Activated naive CD4-positive, alpha-beta T cell treated with anti-CD3 and anti-CD28 coated beads, Interleukin-2, amount 50 U/mL, for 72 hours (primary cell): ENCODE measurements at regions not wholly inside any gene's neighbourhood (a gene's known extent, or its start where the extent isn't known, plus 50 kb on each side); places are given as distances from the start of the nearest gene placed in this dataset.
"Not testable (repeated sequence)": the region's sequence is repeated elsewhere in the genome, so short reads cannot be mapped to it uniquely, and the experiment has no call there.

ENCODE experiments used
- ATAC-seq, 2 donors: fragments of 150-1000 bp; cut with Tn5 transposase; 2 replicates each; pipeline ENCODE4 v1.10.0; 2021; ENCODE audit warnings: mild to moderate bottlenecking in 2 of 2, moderate library complexity in 2 of 2
- DNase-seq, 2 donors: peaks; one replicate each; pipeline ENCODE4 v3.0.0; 2021 to 2022; ENCODE audit warnings: low spot score in 2 of 2
- H3K27ac Mint-ChIP-seq, 2 donors: one replicate each; pipeline ENCODE4 v1.8.0; 2022; ENCODE audit warnings: mild to moderate bottlenecking in 2 of 2, mixed read lengths in 2 of 2
- H3K36me3 Mint-ChIP-seq, 2 donors: one replicate each; pipeline ENCODE4 v1.8.0; 2022; ENCODE audit warnings: mixed read lengths in 2 of 2
- H3K9me3 Mint-ChIP-seq, 2 donors: one replicate each; pipeline ENCODE4 v1.8.0; 2022; ENCODE audit warnings: mixed read lengths in 2 of 2

DNA sequence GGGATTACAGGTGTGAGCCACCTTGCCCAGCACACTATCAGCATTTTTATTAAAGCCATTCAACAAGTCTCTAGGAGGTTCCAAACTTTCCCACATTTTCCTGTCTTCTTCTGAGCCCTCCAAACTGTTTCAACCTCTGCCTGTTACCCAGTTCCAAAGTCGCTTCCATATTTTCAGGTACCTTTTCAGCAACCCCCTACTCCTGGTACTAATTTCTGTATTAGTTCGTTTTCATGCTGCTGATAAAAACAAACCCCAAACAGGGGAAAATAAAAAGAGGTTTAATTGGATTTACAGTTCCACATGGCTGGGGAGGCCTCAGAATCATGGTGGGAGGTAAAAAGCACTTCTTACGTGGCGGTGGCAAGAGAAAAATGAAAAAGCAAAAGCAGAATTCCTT lies 81.2 kb upstream of the GRIP1 start:
- H3K9me3 Mint-ChIP-seq, result peaks cover 5 to 14% of the 10 kb centered on the region in 2 donors
- DNase-seq, H3K36me3 Mint-ChIP-seq, H3K27ac Mint-ChIP-seq, ATAC-seq: not testable (repeated sequence)

DNA sequence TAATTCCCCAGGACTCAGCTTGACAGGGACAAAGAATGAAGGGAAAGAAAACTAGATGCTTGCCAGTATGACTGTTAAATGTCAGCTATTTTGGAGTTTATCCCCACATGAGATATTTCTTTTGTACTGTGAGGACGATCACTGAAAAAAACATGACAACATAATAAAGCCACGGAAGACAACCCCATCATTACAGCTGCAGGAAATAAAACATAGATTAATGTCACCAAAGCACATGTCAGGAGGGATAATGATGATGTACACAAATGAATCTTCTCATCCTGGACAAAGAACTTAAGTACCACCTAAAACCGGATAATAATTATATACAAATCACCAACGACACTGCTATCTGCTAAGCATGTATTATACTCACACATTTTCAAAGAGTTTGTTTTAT lies 84.6 kb upstream of the GRIP1 start:
- ATAC-seq, result no peak
- DNase-seq, result no peak

GRCh38 chr12:66765204-66765603 lies 86.3 kb upstream of the GRIP1 start:
- no peak for ATAC-seq

More for the DNA sequence above, 84.6 kb upstream of the GRIP1 start:
- H3K27ac Mint-ChIP-seq, result no peak overlapping the region
- H3K9me3 Mint-ChIP-seq, result peaks cover 0 to 14% of the 10 kb centered on the region in 2 donors
- H3K36me3 Mint-ChIP-seq, result peaks cover 0 to 8% of the 10 kb centered on the region in 2 donors

GRCh38 chr12:66767536-66767935 lies 88.7 kb upstream of the GRIP1 start:
- no peak overlapping the region for H3K27ac Mint-ChIP-seq
- ATAC-seq (no peak), DNase-seq (no peak)
- H3K36me3 Mint-ChIP-seq, result no peaks in the 10 kb centered on the region
- H3K9me3 Mint-ChIP-seq, result no peaks in the 10 kb centered on the region

More at GRCh38 chr12:66765204-66765603, 86.3 kb upstream of the GRIP1 start:
- no peak for DNase-seq
- H3K36me3 Mint-ChIP-seq, result peaks cover 0 to 2% of the 10 kb centered on the region in 2 donors
- H3K27ac Mint-ChIP-seq, result no peak overlapping the region
- H3K9me3 Mint-ChIP-seq, result peaks cover 0 to 9% of the 10 kb centered on the region in 2 donors

- no peak for DNase-seq
- H3K27ac Mint-ChIP-seq, result no peak overlapping the region
- H3K36me3 Mint-ChIP-seq, result no peaks in the 10 kb centered on the region
- H3K9me3 Mint-ChIP-seq, result no peaks in the 10 kb centered on the region
- no peak for ATAC-seq
These were observed 89.4 kb upstream of the GRIP1 start for GRCh38 chr12:66768293-66768692.

DNA sequence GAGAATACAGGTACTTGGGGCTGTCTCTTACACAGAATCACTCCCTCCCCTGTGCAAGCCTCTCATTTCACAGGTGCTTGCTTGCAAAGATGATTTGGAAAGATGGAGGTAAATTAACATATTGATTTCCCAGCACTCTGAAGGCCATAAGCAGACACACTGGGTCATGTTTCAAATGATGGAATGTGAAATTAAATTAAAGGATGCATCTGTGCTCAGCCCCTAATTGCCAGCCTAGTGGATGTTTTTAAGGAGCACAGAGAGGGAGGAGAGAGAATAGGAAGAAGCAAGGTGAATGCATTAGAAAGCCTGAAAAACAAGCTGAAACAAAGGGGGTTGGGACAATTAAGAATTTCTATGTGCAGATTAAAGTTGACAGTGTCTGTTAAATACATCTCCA lies 96.1 kb upstream of the GRIP1 start:
- DNase-seq, result no peak
- Mint-ChIP-seq H3K27ac (no peak overlapping the region), H3K36me3 (no peaks in the 10 kb centered on the region), H3K9me3 (peaks cover 0 to 4% of the 10 kb centered on the region in 2 donors)
- no peak for ATAC-seq

DNA sequence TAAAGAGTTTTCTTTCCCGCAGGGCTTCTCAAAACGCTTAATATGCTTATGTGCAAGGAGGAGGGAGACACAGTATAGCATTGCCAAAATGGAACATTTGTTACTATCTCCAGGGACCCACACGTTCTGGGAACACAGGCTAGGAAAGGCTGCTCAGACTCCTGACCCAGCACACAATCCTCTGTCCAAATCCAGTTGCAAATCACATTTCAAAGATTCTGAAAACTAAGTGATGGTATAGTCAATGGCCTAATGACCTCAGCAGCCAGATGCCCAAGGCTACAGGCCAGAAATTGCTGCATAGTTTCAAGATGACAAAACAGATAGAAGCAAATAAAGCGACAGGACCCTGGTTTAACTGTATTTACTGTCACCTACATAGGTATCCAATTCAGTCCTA lies 97.0 kb upstream of the GRIP1 start:
- no peak for DNase-seq
- H3K36me3 Mint-ChIP-seq, result no peaks in the 10 kb centered on the region

GRCh38 chr12:66776974-66777373 lies 98.1 kb upstream of the GRIP1 start:
- Mint-ChIP-seq H3K36me3 (no peaks in the 10 kb centered on the region), H3K27ac (no peak overlapping the region), H3K9me3 (peaks cover 0 to 5% of the 10 kb centered on the region in 2 donors)
- peak; percentile 98 to 100 for ATAC-seq
- peak in 1 of 2 donors; percentile 57 for DNase-seq

More for the DNA sequence above, 97.0 kb upstream of the GRIP1 start:
- H3K9me3 Mint-ChIP-seq, result peaks cover 0 to 5% of the 10 kb centered on the region in 2 donors
- no peak for ATAC-seq
- no peak overlapping the region for H3K27ac Mint-ChIP-seq

DNA sequence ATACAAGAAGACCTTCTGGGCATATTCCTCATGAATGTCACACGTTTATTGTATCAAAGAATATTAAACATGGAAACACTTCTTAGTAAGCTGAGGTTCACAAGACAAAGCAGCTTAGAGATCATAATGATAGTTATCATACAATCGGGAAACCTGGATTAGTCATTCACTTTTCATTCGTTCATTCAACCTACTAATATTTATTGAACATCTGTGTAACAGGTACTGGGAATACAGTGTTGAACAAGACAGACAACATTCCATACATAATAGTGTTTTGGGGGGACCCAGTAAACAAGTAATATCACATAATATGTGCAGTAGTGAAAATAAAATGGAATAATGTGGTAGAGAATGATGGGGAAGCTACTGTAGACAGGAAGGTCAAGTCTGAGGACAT lies 100.6 kb upstream of the GRIP1 start:
- H3K27ac Mint-ChIP-seq, result no peak overlapping the region
- ATAC-seq (no peak), DNase-seq (no peak)
- H3K36me3 Mint-ChIP-seq, result no peaks in the 10 kb centered on the region
- H3K9me3 Mint-ChIP-seq, result peaks cover 0 to 5% of the 10 kb centered on the region in 2 donors

- Mint-ChIP-seq H3K9me3 (no peaks in the 10 kb centered on the region), H3K27ac (no peak overlapping the region), H3K36me3 (no peaks in the 10 kb centered on the region)
- ATAC-seq (no peak), DNase-seq (no peak)
These were observed 107.8 kb upstream of the GRIP1 start for GRCh38 chr12:66786531-66787308.

DNA sequence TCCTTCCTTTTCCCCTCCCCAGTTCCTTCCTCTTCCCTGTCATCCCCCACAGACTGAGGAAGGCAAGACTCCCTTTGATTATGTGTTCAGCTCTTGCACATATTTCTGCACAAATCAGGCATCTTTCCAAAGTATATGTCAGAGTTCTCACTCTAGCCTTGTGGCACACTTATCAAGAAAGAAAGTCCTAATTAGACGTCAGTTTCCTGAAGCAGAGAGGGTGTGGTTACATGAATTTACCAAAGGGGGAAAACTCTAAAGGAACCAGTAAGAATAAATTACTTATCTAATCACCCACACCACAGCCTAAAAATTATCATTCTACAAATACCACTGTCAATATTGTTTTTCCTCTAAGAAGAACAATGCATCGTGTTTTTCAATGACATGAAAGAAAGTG lies 120.7 kb upstream of the GRIP1 start:
- H3K9me3 Mint-ChIP-seq, result no peaks in the 10 kb centered on the region
- H3K27ac Mint-ChIP-seq, result no peak overlapping the region
- ATAC-seq (no peak), DNase-seq (no peak)
- H3K36me3 Mint-ChIP-seq, result no peaks in the 10 kb centered on the region

DNA sequence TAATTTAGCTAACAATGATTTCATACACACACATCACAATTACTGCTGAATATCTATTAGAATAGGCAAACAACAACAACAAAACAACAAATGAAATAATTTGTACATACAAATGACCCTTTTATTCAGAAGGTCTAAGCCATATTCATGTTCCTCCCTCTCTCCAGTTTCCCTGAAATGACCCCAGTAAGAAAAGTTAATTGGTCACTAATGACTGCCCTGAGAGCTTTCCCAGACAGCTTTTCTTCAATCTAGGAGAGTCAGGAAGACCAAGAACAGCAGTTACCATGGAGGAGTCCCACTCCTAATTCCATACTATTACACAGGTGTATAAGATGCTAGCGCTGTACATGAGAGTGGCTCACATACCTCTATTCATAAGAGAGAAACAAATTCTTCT lies 121.2 kb upstream of the GRIP1 start:
- no peaks in the 10 kb centered on the region for H3K9me3 Mint-ChIP-seq
- DNase-seq, result no peak
- no peak for ATAC-seq

GRCh38 chr12:66803930-66804329 lies 125.1 kb upstream of the GRIP1 start:
- ATAC-seq (no peak), DNase-seq (no peak)
- H3K36me3 Mint-ChIP-seq, result no peaks in the 10 kb centered on the region
- no peaks in the 10 kb centered on the region for H3K9me3 Mint-ChIP-seq
- H3K27ac Mint-ChIP-seq, result no peak overlapping the region

More for the DNA sequence above, 121.2 kb upstream of the GRIP1 start:
- Mint-ChIP-seq H3K36me3 (no peaks in the 10 kb centered on the region), H3K27ac (no peak overlapping the region)

GRCh38 chr12:66804563-66804974 lies 125.7 kb upstream of the GRIP1 start:
- DNase-seq (no peak), ATAC-seq (no peak)
- Mint-ChIP-seq H3K36me3 (no peaks in the 10 kb centered on the region), H3K9me3 (no peaks in the 10 kb centered on the region), H3K27ac (no peak overlapping the region)

DNA sequence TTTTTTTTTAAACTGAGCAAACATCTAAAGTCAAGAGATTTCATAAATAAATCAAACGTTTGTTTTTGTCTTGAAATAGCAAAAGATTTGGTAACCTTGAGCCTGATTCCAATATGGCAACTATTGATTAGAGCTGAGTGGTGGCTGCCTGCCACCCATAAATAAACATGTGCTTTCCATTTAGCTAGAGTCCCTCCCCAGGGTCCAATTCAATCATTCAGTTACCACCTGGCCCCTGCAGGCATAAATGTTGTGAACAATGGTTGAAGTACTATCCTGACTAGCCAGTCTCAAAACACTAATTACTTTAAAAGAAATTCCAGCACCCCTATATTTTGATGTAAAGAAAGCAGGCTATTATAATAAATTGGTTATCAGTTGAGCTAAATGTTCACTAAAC lies 129.7 kb upstream of the GRIP1 start:
- DNase-seq, result no peak
- H3K36me3 Mint-ChIP-seq, result no peaks in the 10 kb centered on the region
- H3K9me3 Mint-ChIP-seq, result no peaks in the 10 kb centered on the region
- no peak for ATAC-seq
- no peak overlapping the region for H3K27ac Mint-ChIP-seq

DNA sequence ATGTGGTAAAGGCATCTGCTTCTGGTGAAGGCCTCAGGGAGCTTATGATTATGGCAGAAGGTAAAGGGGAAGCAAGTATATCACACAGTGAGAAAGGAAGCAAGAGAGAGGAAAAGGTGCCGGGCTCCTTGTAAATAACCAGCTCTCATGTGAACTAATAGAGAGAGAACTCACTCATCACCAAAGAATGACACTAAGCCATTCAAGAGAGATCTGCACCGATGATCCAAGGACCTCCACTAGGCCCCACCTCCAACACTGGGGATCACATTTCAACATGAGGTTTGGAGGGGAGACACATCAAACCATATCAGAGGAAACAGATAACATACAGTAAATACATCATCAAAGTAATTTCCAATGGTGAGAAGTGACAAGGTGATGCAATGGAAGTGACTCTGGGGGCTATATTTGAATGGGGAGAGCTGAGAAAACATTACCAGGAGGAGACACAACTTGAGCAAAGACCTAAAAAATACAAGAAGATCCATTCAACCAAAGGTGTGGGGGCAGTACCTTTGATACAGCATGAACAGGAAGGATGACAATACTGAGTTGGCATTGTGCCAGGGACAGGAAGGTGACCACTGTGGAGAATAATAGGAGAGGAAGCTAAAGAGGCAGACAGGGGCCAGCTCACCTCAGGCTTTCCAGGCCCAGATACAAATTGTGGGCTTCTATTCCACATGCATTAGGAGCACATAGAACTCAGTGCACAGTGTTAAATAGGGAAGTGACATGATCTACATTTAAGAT lies 134.4 kb upstream of the GRIP1 start:
- no peaks in the 10 kb centered on the region for H3K36me3 Mint-ChIP-seq
- DNase-seq (no peak), ATAC-seq (peak in 1 of 2 donors; percentile 62)

GRCh38 chr12:66819587-66819986 lies 140.7 kb upstream of the GRIP1 start:
- Mint-ChIP-seq H3K36me3 (no peaks in the 10 kb centered on the region), H3K27ac (no peak overlapping the region), H3K9me3 (no peaks in the 10 kb centered on the region)
- DNase-seq (no peak), ATAC-seq (peak; percentile 70 to 92)

More for the DNA sequence above, 134.4 kb upstream of the GRIP1 start:
- Mint-ChIP-seq H3K9me3 (no peaks in the 10 kb centered on the region), H3K27ac (no peak overlapping the region)
